T-cell (primary cell): ENCODE measurements at regions not wholly inside any gene's neighbourhood (a gene's known extent, or its start where the extent isn't known, plus 50 kb on each side); places are given as distances from the start of the nearest gene placed in this dataset.

Experiments
- ATAC-seq, 4 experiments: fragments of 200-7000 bp in 3 of 4; fragments of 150-1000 bp in 1 of 4; cut with Tn5 transposase; replicated peaks in 1 of 4; 1 replicate in 3 of 4; 2 replicates in 1 of 4; pipeline ENCODE4 v1.10.0; 2021; ENCODE audit warnings: moderate library complexity in 3 of 4, mild to moderate bottlenecking in 2 of 4, moderate number of reproducible peaks in 1 of 4
- CTCF ChIA-PET, 2 donors: fragments of 300-600 bp; sonication (Branson Sonifier 250); formaldehyde crosslinking; loops; one replicate each; lab custom pipeline; 2022; ENCODE audit warnings: antibody characterized with exemption in 2 of 2; lab: Charles Lee
- POLR2A ChIA-PET, 2 donors: fragments of 300-600 bp; sonication (Branson Sonifier 250); formaldehyde crosslinking; loops; one replicate each; lab custom pipeline; 2022; ENCODE audit warnings: antibody characterized with exemption in 2 of 2; lab: Charles Lee
- DNase-seq, 35 experiments: peaks; one replicate each; pipeline versions ENCODE4 v3.0.0 to v3.0.0-alpha.2; 2013 to 2023
- H3K27ac ChIP-seq: one replicate; pipeline ENCODE4 v1.5.1; 2013; ENCODE audit warnings: low read length
- H3K27me3 ChIP-seq, 2 experiments: replicated peaks in 1 of 2; 1 replicate in 1 of 2; 2 replicates in 1 of 2; pipeline versions ENCODE4 v1.6.1 to v1.7.0; 2013; ENCODE audit warnings: low read length in 1 of 2, mixed read lengths in 1 of 2; ENCODE audit not compliant: control insufficient read depth in 2 of 2, insufficient read depth in 2 of 2; ENCODE audit errors: extremely low read depth in 1 of 2
- H3K36me3 ChIP-seq, 2 donors: 1 replicate in 1 of 2; 2 replicates in 1 of 2; pipeline versions ENCODE4 v1.6.1 to v1.7.0; 2013; ENCODE audit warnings: low read length in 1 of 2; ENCODE audit not compliant: control insufficient read depth in 2 of 2, insufficient read depth in 1 of 2; ENCODE audit errors: extremely low read depth in 1 of 2
- H3K4me1 ChIP-seq, 2 experiments: 1 replicate in 1 of 2; 2 replicates in 1 of 2; pipeline versions ENCODE4 v1.6.1 to v1.7.0; 2013; ENCODE audit warnings: low read length in 2 of 2, mixed read lengths in 1 of 2; ENCODE audit not compliant: insufficient read depth in 2 of 2, control insufficient read depth in 1 of 2; ENCODE audit errors: extremely low read depth in 1 of 2
- H3K4me3 ChIP-seq, 2 donors: 1 replicate in 1 of 2; 2 replicates in 1 of 2; pipeline versions ENCODE4 v1.5.1 to v1.7.0; 2013; ENCODE audit warnings: mild to moderate bottlenecking in 2 of 2, low read length in 1 of 2, moderate library complexity in 1 of 2; ENCODE audit not compliant: control insufficient read depth in 1 of 2; ENCODE audit errors: extremely low read depth in 1 of 2
- H3K9me3 ChIP-seq: 2 replicates; pipeline ENCODE4 v1.7.0; 2013
- H3K27ac Mint-ChIP-seq, 2 donors: one replicate each; pipeline ENCODE4 v1.8.0; 2020 to 2021; ENCODE audit warnings: mild to moderate bottlenecking in 2 of 2, mixed read lengths in 2 of 2
- H3K27me3 Mint-ChIP-seq, 2 donors: one replicate each; pipeline ENCODE4 v1.8.0; 2021 to 2022; ENCODE audit warnings: mixed read lengths in 2 of 2
- H3K36me3 Mint-ChIP-seq: one replicate; pipeline ENCODE4 v1.8.0; 2021; ENCODE audit warnings: mixed read lengths
- H3K4me1 Mint-ChIP-seq, 3 donors: one replicate each; pipeline ENCODE4 v1.8.0; 2020 to 2022; ENCODE audit warnings: mixed read lengths in 3 of 3, mild to moderate bottlenecking in 1 of 3
- H3K4me3 Mint-ChIP-seq, 3 donors: one replicate each; pipeline ENCODE4 v1.8.0; 2020 to 2022; ENCODE audit warnings: mild to moderate bottlenecking in 3 of 3, mixed read lengths in 3 of 3, moderate library complexity in 3 of 3
- H3K9me3 Mint-ChIP-seq, 3 donors: one replicate each; pipeline ENCODE4 v1.8.0; 2020 to 2022; ENCODE audit warnings: mixed read lengths in 3 of 3
- WGBS: methylation state at CpG from one replicate; pipeline ENCODE4 v1.1.5; 2013; ENCODE audit warnings: missing lambda C conversion rate; ENCODE audit not compliant: insufficient coverage; 5-methylcytosine and 5-hydroxymethylcytosine counted together

- H3K36me3 ChIP-seq = no peaks in the 10 kb centered on the region
- WGBS = 89% methylated on average over 6 of the region's 7 CpGs
- CTCF ChIA-PET = no interaction called here
- H3K4me1 Mint-ChIP-seq = no peaks in the 10 kb centered on the region
- no peaks in the 10 kb centered on the region for H3K27me3 Mint-ChIP-seq
- H3K27ac Mint-ChIP-seq = no peak overlapping the region
- no peak for ATAC-seq
- H3K27ac ChIP-seq = no peak overlapping the region
- no peaks in the 10 kb centered on the region for H3K36me3 Mint-ChIP-seq
- H3K27me3 ChIP-seq = no peaks in the 10 kb centered on the region
- POLR2A ChIA-PET = no interaction called here
- no peaks in the 10 kb centered on the region for H3K4me1 ChIP-seq
- H3K9me3 Mint-ChIP-seq = peaks cover 0 to 4% (median 2%) of the 10 kb centered on the region in 3 donors
- H3K4me3 Mint-ChIP-seq = no peak overlapping the region
- H3K4me3 ChIP-seq = no peak overlapping the region
- no peaks in the 10 kb centered on the region for H3K9me3 ChIP-seq
- no peak for DNase-seq
Measured at GRCh38 chr17:12519956-12520594, 145.6 kb upstream of the MYOCD start.

- POLR2A ChIA-PET = no interaction called here
- no peaks in the 10 kb centered on the region for H3K9me3 ChIP-seq
- no peaks in the 10 kb centered on the region for H3K27me3 Mint-ChIP-seq
- no peaks in the 10 kb centered on the region for H3K36me3 ChIP-seq
- no peaks in the 10 kb centered on the region for H3K4me1 Mint-ChIP-seq
- ATAC-seq = no peak
- DNase-seq = no peak
- H3K4me1 ChIP-seq = no peaks in the 10 kb centered on the region
- peaks cover 0 to 3% (median 0%) of the 10 kb centered on the region in 3 donors for H3K9me3 Mint-ChIP-seq
- no peak overlapping the region for H3K27ac ChIP-seq
- 80% methylated on average over 3 of the region's 7 CpGs for WGBS
- H3K27ac Mint-ChIP-seq = no peak overlapping the region
- no peak overlapping the region for H3K4me3 Mint-ChIP-seq
- no peaks in the 10 kb centered on the region for H3K36me3 Mint-ChIP-seq
- CTCF ChIA-PET = no interaction called here
- H3K27me3 ChIP-seq = no peaks in the 10 kb centered on the region
- H3K4me3 ChIP-seq = no peak overlapping the region
Measured at GRCh38 chr17:12521416-12521815, 144.3 kb upstream of the MYOCD start.

- Histone ChIP-seq H3K9me3 (no peaks in the 10 kb centered on the region), H3K4me1 (no peaks in the 10 kb centered on the region), H3K4me3 (no peak overlapping the region), H3K27me3 (no peaks in the 10 kb centered on the region), H3K36me3 (no peaks in the 10 kb centered on the region), H3K27ac (no peak overlapping the region)
- Mint-ChIP-seq H3K4me3 (no peak overlapping the region), H3K27ac (no peak overlapping the region), H3K36me3 (no peaks in the 10 kb centered on the region), H3K27me3 (no peaks in the 10 kb centered on the region), H3K9me3 (peaks cover 0 to 3% (median 0%) of the 10 kb centered on the region in 3 donors), H3K4me1 (no peaks in the 10 kb centered on the region)
- ChIA-PET CTCF (no interaction called here), POLR2A (no interaction called here)
- 65% methylated on average over 3 of the region's 7 CpGs for WGBS
- no peak for DNase-seq
- ATAC-seq = no peak
Measured at GRCh38 chr17:12522336-12522735, 143.4 kb upstream of the MYOCD start.

DNA sequence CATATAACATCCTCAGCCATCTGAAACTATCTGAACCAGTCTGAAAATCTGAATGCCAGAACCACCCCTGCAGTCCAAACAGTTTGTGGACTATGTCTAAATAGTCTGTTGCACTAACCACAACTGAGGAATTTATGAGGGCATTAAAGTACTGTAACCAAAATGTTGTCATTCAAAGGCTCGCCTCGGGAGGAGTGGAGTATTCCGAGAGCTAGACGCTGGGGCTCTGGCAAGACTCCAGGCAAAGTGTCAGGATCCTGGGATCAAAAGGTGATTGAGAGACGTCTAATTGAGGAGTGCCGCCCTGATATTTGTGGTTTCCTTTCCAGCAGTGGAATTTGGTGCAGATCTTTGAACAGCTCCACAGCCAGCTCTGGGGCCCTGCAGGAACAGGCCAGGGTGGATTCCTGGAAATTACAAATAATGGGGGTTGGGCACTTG lies 142.9 kb upstream of the MYOCD start:
- H3K27me3 ChIP-seq = no peaks in the 10 kb centered on the region
- H3K4me1 Mint-ChIP-seq = no peaks in the 10 kb centered on the region
- H3K4me3 ChIP-seq = no peak overlapping the region
- WGBS = 24% methylated on average over 6 of the region's 6 CpGs
- ATAC-seq (no peak), DNase-seq (no peak)
- H3K27ac Mint-ChIP-seq = no peak overlapping the region
- H3K9me3 ChIP-seq = no peaks in the 10 kb centered on the region
- CTCF ChIA-PET = no interaction called here
- POLR2A ChIA-PET = no interaction called here
- H3K4me3 Mint-ChIP-seq = no peak overlapping the region
- no peaks in the 10 kb centered on the region for H3K4me1 ChIP-seq
- H3K36me3 Mint-ChIP-seq = no peaks in the 10 kb centered on the region
- no peaks in the 10 kb centered on the region for H3K27me3 Mint-ChIP-seq
- no peaks in the 10 kb centered on the region for H3K36me3 ChIP-seq
- no peak overlapping the region for H3K27ac ChIP-seq
- peaks cover 0 to 3% (median 0%) of the 10 kb centered on the region in 3 donors for H3K9me3 Mint-ChIP-seq

DNA sequence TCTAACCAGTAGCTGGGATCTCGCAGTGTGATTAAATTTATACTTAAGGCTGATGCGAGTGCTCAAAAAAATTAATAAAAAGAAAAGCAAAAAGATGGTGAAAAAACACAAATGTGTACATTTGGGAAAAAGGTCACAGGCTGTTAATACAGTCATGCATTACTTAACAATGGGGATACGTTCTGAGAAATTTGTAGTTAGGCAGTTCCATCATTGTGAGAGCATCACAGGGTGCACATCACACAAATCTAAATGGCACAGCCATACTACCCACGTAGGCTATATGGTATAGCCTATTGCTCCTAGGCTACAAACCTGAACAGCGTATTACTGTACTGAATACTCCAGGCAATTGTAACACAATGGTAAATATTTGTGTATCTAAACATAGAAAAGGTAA lies 142.4 kb upstream of the MYOCD start:
- no peak overlapping the region for H3K4me3 Mint-ChIP-seq
- no peak for DNase-seq
- WGBS = 80% methylated on average over 1 of the region's 5 CpGs

GRCh38 chr17:12528036-12528435 lies 137.7 kb upstream of the MYOCD start:
- ATAC-seq (no peak), DNase-seq (no peak)
- Mint-ChIP-seq H3K27me3 (no peaks in the 10 kb centered on the region), H3K27ac (no peak overlapping the region), H3K36me3 (no peaks in the 10 kb centered on the region), H3K9me3 (peaks cover 0 to 10% (median 3%) of the 10 kb centered on the region in 3 donors), H3K4me1 (no peaks in the 10 kb centered on the region), H3K4me3 (no peak overlapping the region)
- H3K4me3 ChIP-seq = no peak overlapping the region
- no peaks in the 10 kb centered on the region for H3K27me3 ChIP-seq
- no peaks in the 10 kb centered on the region for H3K36me3 ChIP-seq
- no peak overlapping the region for H3K27ac ChIP-seq
- H3K4me1 ChIP-seq = no peaks in the 10 kb centered on the region
- WGBS = no CpG with 5 or more reads among the region's 3 CpGs
- POLR2A ChIA-PET = no interaction called here
- no peaks in the 10 kb centered on the region for H3K9me3 ChIP-seq
- CTCF ChIA-PET = no interaction called here

More for the DNA sequence above, 142.4 kb upstream of the MYOCD start:
- no peaks in the 10 kb centered on the region for H3K4me1 Mint-ChIP-seq
- Histone ChIP-seq H3K27me3 (no peaks in the 10 kb centered on the region), H3K4me1 (no peaks in the 10 kb centered on the region), H3K27ac (no peak overlapping the region), H3K36me3 (no peaks in the 10 kb centered on the region), H3K4me3 (no peak overlapping the region), H3K9me3 (no peaks in the 10 kb centered on the region)
- H3K9me3 Mint-ChIP-seq = peaks cover 0 to 3% (median 0%) of the 10 kb centered on the region in 3 donors
- H3K27ac Mint-ChIP-seq = no peak overlapping the region
- no peak for ATAC-seq
- ChIA-PET POLR2A (no interaction called here), CTCF (no interaction called here)
- no peaks in the 10 kb centered on the region for H3K27me3 Mint-ChIP-seq
- H3K36me3 Mint-ChIP-seq = no peaks in the 10 kb centered on the region

- Histone ChIP-seq H3K27me3 (no peaks in the 10 kb centered on the region), H3K36me3 (no peaks in the 10 kb centered on the region), H3K4me1 (no peaks in the 10 kb centered on the region), H3K9me3 (no peaks in the 10 kb centered on the region), H3K27ac (no peak overlapping the region), H3K4me3 (no peak overlapping the region)
- POLR2A ChIA-PET = no interaction called here
- ATAC-seq (no peak), DNase-seq (no peak)
- H3K36me3 Mint-ChIP-seq = no peaks in the 10 kb centered on the region
- no peak overlapping the region for H3K27ac Mint-ChIP-seq
- H3K4me1 Mint-ChIP-seq = no peaks in the 10 kb centered on the region
- CTCF ChIA-PET = no interaction called here
- peaks cover 0 to 10% (median 0%) of the 10 kb centered on the region in 3 donors for H3K9me3 Mint-ChIP-seq
- H3K4me3 Mint-ChIP-seq = no peak overlapping the region
- H3K27me3 Mint-ChIP-seq = no peaks in the 10 kb centered on the region
- 60% methylated on average over 1 of the region's 4 CpGs for WGBS
Measured at GRCh38 chr17:12530161-12530560, 135.5 kb upstream of the MYOCD start.
